ENCODE measurements at regions not wholly inside any gene's neighbourhood (a gene's known extent, or its start where the extent isn't known, plus 50 kb on each side); places are given as distances from the start of the nearest gene placed in this dataset.
"Not testable (repeated sequence)": the region's sequence is repeated elsewhere in the genome, so short reads cannot be mapped to it uniquely, and the experiment has no call there.

DNA sequence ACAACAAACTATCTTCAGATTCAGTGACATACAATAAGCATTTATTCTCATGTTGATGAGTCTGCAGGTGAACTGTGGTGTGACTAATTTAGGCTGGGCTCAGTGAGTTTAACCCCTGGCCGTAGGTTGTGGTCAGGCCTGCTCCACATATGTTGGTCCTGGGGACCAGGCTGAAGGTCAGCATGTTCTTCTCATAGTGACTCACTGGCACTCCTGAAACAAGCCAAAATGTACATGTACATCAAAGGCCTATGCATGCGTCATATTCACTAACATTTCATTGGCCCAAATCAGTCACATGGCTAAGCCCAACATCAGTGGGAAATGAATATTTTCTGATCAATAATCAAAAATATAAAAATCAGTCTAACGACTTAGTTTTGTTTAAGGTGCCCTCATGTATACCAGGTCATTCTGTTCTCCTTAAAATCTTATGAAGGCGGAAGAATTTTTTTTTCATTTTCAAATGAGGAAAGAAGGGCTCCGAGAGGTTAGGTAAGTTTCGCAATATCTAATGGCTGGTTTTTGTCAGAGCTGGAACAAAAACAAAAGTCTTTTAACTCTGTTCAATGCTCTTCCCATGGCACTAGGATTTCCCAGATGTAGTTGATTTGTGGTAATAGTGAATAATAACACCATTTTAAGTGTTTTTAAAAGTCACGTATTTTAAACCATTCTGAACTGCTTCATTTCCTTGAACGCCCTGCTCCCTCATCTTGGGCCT is 148.5 kb downstream of the MFSD1 start:
- H4K20me1 ChIP-seq (ENCODE audit: insufficient read depth, low read length), result no peaks in the 10 kb centered on the region
- no peaks in the 10 kb centered on the region for H3K27me3 ChIP-seq (replicated peaks; ENCODE audit: insufficient read depth, low read length)
- H3K9ac ChIP-seq (ENCODE audit: low read length), result no peak overlapping the region
- no peaks in the 10 kb centered on the region for H3K79me2 ChIP-seq (ENCODE audit: low read length)
- H3K36me3 ChIP-seq (replicated peaks; ENCODE audit: insufficient read depth, low read length), result no peaks in the 10 kb centered on the region
- no peak overlapping the region for H3K27ac ChIP-seq (ENCODE audit: low read length)
- H3K4me1 ChIP-seq (ENCODE audit: low read length), result peaks cover 6% of the 10 kb centered on the region; the same call in 1 of the 2 replicates
- H3F3A ChIP-seq (ENCODE audit: insufficient read depth, low read length), result no peaks in the 10 kb centered on the region
- H3K9me2 ChIP-seq (replicated peaks; ENCODE audit: insufficient read depth, low read length), result no peaks in the 10 kb centered on the region
- no peak for TF ChIP-seq EZH2 (optimal IDR thresholded peaks at IDR 0.05; ENCODE audit: low read depth, low read length)
- TF ChIP-seq, protein P1, sequence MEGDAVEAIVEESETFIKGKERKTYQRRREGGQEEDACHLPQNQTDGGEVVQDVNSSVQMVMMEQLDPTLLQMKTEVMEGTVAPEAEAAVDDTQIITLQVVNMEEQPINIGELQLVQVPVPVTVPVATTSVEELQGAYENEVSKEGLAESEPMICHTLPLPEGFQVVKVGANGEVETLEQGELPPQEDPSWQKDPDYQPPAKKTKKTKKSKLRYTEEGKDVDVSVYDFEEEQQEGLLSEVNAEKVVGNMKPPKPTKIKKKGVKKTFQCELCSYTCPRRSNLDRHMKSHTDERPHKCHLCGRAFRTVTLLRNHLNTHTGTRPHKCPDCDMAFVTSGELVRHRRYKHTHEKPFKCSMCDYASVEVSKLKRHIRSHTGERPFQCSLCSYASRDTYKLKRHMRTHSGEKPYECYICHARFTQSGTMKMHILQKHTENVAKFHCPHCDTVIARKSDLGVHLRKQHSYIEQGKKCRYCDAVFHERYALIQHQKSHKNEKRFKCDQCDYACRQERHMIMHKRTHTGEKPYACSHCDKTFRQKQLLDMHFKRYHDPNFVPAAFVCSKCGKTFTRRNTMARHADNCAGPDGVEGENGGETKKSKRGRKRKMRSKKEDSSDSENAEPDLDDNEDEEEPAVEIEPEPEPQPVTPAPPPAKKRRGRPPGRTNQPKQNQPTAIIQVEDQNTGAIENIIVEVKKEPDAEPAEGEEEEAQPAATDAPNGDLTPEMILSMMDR (IDR thresholded peaks at IDR 0.05; ENCODE audit: low read length), result no peak
- TF ChIP-seq EZH2phosphoT487 (IDR thresholded peaks at IDR 0.05; ENCODE audit: low read length), result no peak
- H2AFZ ChIP-seq (ENCODE audit: low read length), result no peak overlapping the region
- no peak overlapping the region for H3K4me2 ChIP-seq (ENCODE audit: low read depth, low read length)
- no peak for DNase-seq
- no peak overlapping the region for H3K4me3 ChIP-seq (ENCODE audit: low read length)
- H3K9me3 ChIP-seq (replicated peaks; ENCODE audit: insufficient read depth, low read length), result no peaks in the 10 kb centered on the region

DNA sequence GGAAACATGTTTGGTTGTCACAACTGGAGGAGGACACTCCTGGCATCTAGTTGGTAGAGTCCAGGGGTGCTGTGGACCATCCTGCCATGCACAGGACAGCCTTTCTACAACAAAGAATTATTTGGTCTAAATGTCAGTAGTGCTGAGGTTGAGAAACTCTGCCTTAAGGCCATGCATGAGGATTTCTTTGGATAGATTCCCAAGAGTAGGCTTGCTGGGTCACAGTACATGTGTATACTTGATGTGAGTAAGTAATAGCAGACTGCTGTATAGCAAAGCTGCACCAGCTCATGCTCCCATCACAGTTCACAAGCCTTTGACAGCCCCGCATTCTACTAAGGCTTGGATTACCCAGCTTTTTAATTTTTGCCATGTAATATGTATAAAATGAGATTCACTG is 151.3 kb downstream of the MFSD1 start:
- Histone ChIP-seq H4K20me1 (ENCODE audit: insufficient read depth, low read length) (no peaks in the 10 kb centered on the region), H3K4me2 (ENCODE audit: low read depth, low read length) (no peak overlapping the region), H3K4me3 (ENCODE audit: low read length) (no peak overlapping the region), H3K4me1 (ENCODE audit: low read length) (peaks cover 6% of the 10 kb centered on the region; the same call in 1 of the 2 replicates), H3K36me3 (replicated peaks; ENCODE audit: insufficient read depth, low read length) (no peaks in the 10 kb centered on the region), H3F3A (ENCODE audit: insufficient read depth, low read length) (no peaks in the 10 kb centered on the region), H3K9me3 (replicated peaks; ENCODE audit: insufficient read depth, low read length) (no peaks in the 10 kb centered on the region), H3K9me2 (replicated peaks; ENCODE audit: insufficient read depth, low read length) (no peaks in the 10 kb centered on the region), H3K9ac (ENCODE audit: low read length) (no peak overlapping the region), H3K79me2 (ENCODE audit: low read length) (no peaks in the 10 kb centered on the region), H3K27ac (ENCODE audit: low read length) (no peak overlapping the region), H3K27me3 (replicated peaks; ENCODE audit: insufficient read depth, low read length) (no peaks in the 10 kb centered on the region), H2AFZ (ENCODE audit: low read length) (no peak overlapping the region)
- no peak for DNase-seq
- TF ChIP-seq EZH2phosphoT487 (IDR thresholded peaks at IDR 0.05; ENCODE audit: low read length), result no peak
- TF ChIP-seq EZH2 (optimal IDR thresholded peaks at IDR 0.05; ENCODE audit: low read depth, low read length), result no peak
- TF ChIP-seq, protein P1 (IDR thresholded peaks at IDR 0.05; ENCODE audit: low read length), result no peak

DNA sequence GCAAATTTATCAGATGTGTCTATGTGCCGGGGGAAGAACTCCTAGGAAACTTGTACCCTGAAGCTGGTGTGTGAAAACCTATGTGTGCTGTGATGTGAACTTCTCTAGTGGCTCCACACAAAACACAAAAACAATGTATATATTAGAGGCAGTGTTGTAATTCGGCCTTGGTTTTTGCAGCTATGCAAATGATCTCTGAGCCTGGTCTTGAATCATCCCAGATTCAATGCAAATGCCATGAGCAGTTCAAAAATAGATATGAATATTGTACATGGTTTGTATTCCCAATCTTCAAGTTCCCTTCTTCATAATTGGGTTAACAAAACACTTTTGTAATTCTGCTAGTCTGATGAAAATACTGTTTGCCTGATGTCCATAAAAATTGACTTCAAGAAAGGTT is 152.6 kb downstream of the MFSD1 start:
- H3K4me3 ChIP-seq (ENCODE audit: low read length), result no peak overlapping the region
- H3F3A ChIP-seq (ENCODE audit: insufficient read depth, low read length), result no peaks in the 10 kb centered on the region
- H3K4me2 ChIP-seq (ENCODE audit: low read depth, low read length), result no peak overlapping the region
- H4K20me1 ChIP-seq (ENCODE audit: insufficient read depth, low read length), result no peaks in the 10 kb centered on the region
- H3K9me3 ChIP-seq (replicated peaks; ENCODE audit: insufficient read depth, low read length), result no peaks in the 10 kb centered on the region
- H3K36me3 ChIP-seq (replicated peaks; ENCODE audit: insufficient read depth, low read length), result no peaks in the 10 kb centered on the region
- H3K9me2 ChIP-seq (replicated peaks; ENCODE audit: insufficient read depth, low read length), result no peaks in the 10 kb centered on the region
- TF ChIP-seq EZH2phosphoT487 (IDR thresholded peaks at IDR 0.05; ENCODE audit: low read length) (no peak), EZH2 (optimal IDR thresholded peaks at IDR 0.05; ENCODE audit: low read depth, low read length) (no peak)
- TF ChIP-seq, protein P1 (IDR thresholded peaks at IDR 0.05; ENCODE audit: low read length), result no peak
- no peak for DNase-seq
- H3K9ac ChIP-seq (ENCODE audit: low read length), result no peak overlapping the region
- peaks cover 6% of the 10 kb centered on the region; the same call in 1 of the 2 replicates for H3K4me1 ChIP-seq (ENCODE audit: low read length)
- no peaks in the 10 kb centered on the region for H3K27me3 ChIP-seq (replicated peaks; ENCODE audit: insufficient read depth, low read length)
- no peaks in the 10 kb centered on the region for H3K79me2 ChIP-seq (ENCODE audit: low read length)
- no peak overlapping the region for H2AFZ ChIP-seq (ENCODE audit: low read length)
- H3K27ac ChIP-seq (ENCODE audit: low read length), result no peak overlapping the region

DNA sequence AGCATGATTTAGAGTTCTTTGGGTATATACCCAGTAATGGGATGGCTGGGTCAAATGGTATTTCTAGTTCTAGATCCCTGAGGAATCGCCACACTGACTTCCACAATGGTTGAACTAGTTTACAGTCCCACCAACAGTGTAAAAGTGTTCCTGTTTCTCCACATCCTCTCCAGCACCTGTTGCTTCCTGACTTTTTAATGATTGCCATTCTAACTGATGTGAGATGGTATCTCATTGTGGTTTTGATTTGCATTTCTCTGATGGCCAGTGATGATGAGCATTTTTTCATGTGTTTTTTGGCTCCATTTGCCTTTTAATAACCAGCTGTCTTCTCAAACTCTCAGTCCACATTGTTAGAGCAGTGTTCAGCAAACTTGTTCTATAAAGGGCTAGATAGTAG is 155.9 kb downstream of the MFSD1 start:
- H2AFZ ChIP-seq (ENCODE audit: low read length); H3K27ac ChIP-seq (ENCODE audit: low read length); H3K79me2 ChIP-seq (ENCODE audit: low read length); H3K9me3 ChIP-seq (replicated peaks; ENCODE audit: insufficient read depth, low read length); H3K27me3 ChIP-seq (replicated peaks; ENCODE audit: insufficient read depth, low read length); H3K4me3 ChIP-seq (ENCODE audit: low read length); H3F3A ChIP-seq (ENCODE audit: insufficient read depth, low read length); H3K36me3 ChIP-seq (replicated peaks; ENCODE audit: insufficient read depth, low read length); H4K20me1 ChIP-seq (ENCODE audit: insufficient read depth, low read length); H3K9me2 ChIP-seq (replicated peaks; ENCODE audit: insufficient read depth, low read length); H3K9ac ChIP-seq (ENCODE audit: low read length); H3K4me2 ChIP-seq (ENCODE audit: low read depth, low read length); H3K4me1 ChIP-seq (ENCODE audit: low read length): not testable (repeated sequence)
- DNase-seq, result peak; percentile 12

All from MM.1S (cell line).